SW480 (cell line): ENCODE measurements at regions not wholly inside any gene's neighbourhood (a gene's known extent, or its start where the extent isn't known, plus 50 kb on each side); places are given as distances from the start of the nearest gene placed in this dataset.
"Not testable (repeated sequence)": the region's sequence is repeated elsewhere in the genome, so short reads cannot be mapped to it uniquely, and the experiment has no call there.

Experiments used
- DNase-seq: peaks from one replicate; pipeline ENCODE4 v3.0.0-alpha.2; 2016; ENCODE audit warnings: low spot score

- not testable (repeated sequence) for DNase-seq
Measured at GRCh38 chr1:221262677-221263076, 383.4 kb downstream of the HLX start.

DNA sequence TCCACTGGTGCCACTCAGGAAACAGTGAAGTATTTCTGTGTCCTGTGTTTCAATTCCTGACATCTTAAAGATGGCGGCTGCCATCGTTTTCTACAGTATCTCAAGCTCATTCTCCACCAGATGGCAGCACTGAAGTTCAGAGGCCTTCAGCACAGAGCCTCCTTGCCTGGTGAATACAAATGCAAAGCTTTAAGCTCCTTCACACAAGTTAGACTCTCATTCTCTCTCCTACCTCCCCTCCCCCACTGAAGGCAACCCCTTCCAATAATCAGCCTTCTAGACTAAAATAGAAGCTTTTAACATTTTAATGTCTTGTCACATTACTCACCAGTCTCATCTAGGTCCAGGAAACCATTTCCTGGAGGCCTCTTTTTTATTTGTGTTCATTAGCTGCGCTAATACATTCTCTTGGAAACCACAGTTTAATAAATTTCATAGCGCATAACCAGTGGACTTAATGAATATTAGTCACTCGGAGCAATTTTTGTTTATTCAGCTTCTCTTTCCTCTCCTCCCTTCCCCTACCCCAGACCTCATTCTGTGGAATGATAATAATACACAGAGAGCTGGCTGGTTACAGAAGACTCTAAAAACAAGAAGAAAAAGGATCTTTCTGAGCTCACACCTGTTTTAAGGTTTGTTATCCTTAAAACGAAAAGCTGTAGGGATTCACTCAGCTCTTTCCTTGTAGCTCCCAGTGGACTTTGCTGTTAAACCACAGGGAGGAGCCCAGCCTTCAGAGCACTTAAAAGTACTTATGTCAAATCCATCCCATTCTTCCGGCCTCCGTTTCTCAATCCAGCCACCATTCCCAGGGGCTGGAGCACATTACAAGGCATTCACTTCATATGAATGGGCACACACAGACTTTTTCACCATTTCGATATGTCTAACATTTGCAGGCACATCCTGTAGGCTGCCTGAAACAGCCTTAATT is 384.9 kb downstream of the HLX start:
- peak; percentile 65 for DNase-seq

- DNase-seq = no peak
Measured at GRCh38 chr1:221264848-221265247, 385.6 kb downstream of the HLX start.

DNA sequence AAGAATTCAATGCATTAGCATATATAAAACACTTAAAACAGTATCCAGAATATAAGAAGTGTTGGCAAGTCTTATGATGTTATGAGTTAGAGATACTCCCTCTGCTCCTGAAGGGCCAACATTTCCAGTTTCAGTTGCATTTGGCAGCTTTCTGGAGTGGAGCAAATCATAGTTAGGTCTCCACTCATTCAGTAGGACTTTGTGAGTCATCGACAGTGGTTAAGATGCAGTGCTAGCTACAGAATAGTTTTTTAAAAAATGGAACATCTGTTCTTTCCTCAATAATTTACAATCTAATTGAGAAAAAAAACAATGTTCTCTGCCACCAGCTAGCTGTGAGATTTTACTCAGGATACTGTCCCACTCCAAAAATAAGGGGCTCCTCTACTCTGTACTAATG is 389.1 kb downstream of the HLX start:
- no peak for DNase-seq

- DNase-seq = no peak
Measured at GRCh38 chr1:221271701-221272100, 392.5 kb downstream of the HLX start.

- no peak for DNase-seq
Measured at GRCh38 chr1:221272940-221273339, 393.7 kb downstream of the HLX start.

DNA sequence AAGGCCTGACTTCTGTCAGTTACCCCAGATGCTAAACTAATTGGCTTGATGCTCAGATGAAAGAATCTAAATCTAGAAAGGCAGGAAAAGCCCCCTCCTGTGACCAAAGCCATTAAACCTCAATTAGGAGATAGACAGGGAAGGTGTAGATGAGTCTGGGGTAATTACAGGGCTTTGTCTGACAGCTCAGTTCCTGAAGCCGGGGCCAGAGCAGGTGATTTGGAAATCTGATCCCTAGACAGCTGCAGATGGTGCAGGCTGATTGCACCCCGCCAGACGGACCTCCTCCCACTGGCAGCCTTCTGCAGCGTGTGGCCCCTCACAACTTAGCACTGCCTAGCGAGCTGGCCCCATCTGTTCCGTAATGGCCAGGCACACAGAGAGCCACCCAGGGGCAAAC is 395.1 kb downstream of the HLX start:
- no peak for DNase-seq

DNA sequence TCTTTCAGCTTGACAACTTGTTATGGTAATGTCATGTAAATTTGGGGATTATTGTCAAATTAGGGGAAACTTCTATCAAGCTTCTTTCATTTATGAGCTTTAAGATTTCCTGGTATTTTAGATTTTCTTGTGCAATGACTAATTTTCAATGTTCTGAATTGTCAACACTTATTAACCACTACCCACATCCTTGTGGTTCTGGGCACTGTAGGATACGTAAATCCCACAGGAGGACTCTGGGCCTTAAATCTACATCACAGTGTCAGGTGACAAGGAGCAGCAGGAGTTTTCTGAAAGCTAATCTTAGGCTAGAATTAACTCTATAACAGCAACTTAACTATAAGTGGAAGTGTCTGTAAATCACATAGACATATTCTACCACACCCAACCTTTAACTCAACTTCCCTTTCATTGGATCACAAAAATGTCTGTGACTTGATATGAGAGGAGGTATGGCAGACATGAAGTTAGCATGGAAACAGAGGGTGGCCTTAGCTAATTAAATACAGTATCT is 397.7 kb downstream of the HLX start:
- no peak for DNase-seq

GRCh38 chr1:221279146-221279545 is 399.9 kb downstream of the HLX start:
- DNase-seq = no peak

GRCh38 chr1:221283532-221283931 is 404.3 kb downstream of the HLX start:
- DNase-seq = no peak

DNA sequence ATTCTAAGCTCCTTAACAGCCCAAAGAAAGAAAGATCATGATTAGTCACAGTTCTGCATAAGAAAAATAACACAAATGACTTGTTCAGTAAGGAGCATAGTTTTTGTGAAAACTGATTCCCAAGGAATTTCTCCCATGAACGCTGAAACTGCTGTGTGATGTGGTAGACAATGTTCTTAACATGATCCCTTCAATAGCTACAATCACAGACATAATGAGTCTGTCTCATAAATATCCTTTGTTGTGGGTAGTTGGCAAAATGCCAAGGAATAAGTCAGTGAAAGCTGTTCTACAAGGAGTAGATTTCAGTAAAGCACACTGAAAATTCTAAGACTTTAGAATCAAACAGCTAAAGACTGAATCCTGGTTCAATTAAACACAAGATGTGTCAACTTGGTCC is 404.8 kb downstream of the HLX start:
- peak; percentile 66 for DNase-seq

DNA sequence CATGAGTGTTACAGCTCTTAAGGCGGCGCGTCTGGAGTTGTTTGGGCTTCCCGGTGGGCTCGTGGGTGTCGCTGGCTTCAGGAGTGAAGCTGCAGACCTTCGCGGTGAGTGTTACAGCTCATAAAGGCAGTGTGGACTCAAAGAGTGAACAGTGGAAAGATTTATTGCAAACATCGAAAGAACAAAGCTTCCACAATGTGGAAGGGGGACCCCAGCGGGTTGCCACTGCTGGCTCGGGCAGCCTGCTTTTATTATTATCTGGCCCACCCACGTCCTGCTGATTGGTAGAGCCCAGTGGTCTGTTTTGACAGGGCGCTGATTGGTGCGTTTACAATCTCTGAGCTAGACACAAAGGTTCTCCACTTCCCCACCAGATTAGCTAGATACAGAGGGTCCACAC is 405.7 kb downstream of the HLX start:
- DNase-seq = not testable (repeated sequence)

DNA sequence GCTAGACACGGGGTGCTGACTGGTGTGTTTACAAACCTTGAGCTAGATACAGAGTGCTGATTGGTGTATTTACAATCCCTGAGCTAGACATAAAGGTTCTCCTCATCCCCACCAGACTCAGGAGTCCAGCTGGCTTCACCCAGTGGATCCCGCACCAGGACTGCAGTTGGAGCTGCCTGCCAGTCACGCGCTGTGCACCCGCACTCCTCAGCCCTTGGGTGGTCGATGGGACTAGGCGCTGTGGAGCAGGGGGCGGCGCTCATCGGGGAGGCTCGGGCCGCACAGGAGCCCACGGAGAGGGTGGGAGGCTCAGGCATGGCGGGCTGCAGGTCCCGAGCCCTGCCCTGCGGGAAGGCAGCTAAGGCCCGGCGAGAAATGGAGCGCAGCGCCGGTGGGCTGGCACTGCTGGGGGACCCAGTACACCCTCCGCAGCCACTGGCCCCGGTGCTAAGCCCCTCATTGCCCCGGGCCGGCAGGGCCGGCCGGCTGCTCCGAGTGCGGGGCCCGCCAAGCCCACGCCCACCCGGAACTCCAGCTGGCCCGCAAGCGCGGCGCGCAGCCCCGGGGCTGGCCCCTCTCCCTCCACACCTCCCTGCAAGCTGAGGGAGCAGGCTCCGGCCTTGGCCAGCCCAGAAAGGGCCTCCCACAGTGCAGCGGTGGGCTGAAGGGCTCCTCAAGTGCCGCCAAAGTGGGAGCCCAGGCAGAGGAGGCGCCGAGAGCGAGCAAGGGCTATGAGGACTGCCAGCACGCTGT is 406.4 kb downstream of the HLX start:
- not testable (repeated sequence) for DNase-seq

- no peak for DNase-seq
Measured at GRCh38 chr1:221286399-221286798, 407.2 kb downstream of the HLX start.

GRCh38 chr1:221289103-221289502 is 409.9 kb downstream of the HLX start:
- no peak for DNase-seq

DNA sequence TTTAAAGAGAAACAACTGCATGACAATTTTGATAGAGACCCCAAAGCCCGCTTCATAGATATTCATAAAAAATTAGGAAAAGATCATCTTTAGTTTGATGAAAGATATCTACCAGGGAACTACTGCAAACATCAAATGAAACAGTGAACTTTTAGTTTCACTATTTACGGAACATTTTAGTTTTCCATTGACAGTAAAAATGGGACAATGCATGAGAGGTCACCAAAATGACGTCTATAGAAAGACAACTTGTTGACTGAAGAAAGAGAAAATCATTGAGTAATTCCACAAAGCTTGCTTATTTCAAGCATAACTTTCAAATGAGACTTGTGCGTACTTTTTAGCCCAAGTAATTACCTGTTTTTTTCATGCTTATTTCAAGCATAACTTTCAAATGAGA is 411.4 kb downstream of the HLX start:
- no peak for DNase-seq

GRCh38 chr1:221291113-221291512 is 411.9 kb downstream of the HLX start:
- DNase-seq = no peak

DNA sequence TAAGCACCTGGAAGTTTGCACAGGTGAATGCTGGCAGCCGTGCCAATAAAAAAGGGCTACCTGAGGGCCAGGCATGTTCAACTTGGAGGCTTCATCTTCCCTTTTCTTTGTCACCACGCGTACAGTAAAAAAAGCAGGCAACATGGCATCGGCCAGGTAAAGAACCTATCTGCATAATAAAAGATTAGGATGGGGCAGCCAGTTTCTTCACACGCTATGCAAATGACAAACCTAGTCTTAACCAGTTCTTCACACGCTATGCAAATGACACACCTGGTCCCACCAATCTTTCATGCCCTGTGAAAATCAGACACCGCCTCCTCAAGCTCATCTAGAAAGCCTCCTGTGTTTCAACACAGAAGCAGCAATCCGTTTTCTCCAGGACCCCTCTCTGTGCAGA is 413.4 kb downstream of the HLX start:
- DNase-seq = no peak

- no peak for DNase-seq
Measured at GRCh38 chr1:221294242-221294641, 415.0 kb downstream of the HLX start.

GRCh38 chr1:221302357-221302756 is 423.1 kb downstream of the HLX start:
- DNase-seq = no peak

DNA sequence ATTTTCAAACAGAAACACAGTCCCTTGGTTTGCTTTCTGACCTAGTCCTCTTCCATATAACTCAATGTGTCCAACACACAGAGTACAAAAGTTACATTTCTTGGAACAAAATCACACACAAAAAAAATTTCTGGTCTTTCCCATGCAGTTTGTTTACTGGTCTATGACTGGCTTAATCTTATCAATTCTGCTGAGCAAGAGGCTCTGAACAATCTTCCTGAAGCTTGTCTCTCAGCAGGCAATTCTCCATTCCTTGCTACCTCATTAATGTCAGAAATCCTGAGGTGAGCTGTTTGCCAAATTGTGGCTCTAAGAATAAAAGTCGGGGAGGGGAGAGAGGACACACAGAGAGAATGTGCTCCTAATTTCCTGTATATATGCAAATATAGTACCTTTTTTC is 423.6 kb downstream of the HLX start:
- DNase-seq = no peak

- DNase-seq = no peak
Measured at GRCh38 chr1:221303623-221304022, 424.4 kb downstream of the HLX start.

- DNase-seq = no peak
Measured at GRCh38 chr1:221306239-221306638, 427.0 kb downstream of the HLX start.
